ENCODE measurements at regions not wholly inside any gene's neighbourhood (a gene's known extent, or its start where the extent isn't known, plus 50 kb on each side); places are given as distances from the start of the nearest gene placed in this dataset.

GRCh38 chr7:155908385-155908784, 96.1 kb upstream of the SHH start:
- peaks cover 8% of the 10 kb centered on the region; the same call in 2 of the 3 replicates for H3K36me3 Mint-ChIP-seq (ENCODE audit: low read depth)
- H3K9me2 ChIP-seq (ENCODE audit: insufficient read depth) = no peaks in the 10 kb centered on the region

More at GRCh38 chr7:155908385-155908784, 96.1 kb upstream of the SHH start:
- H3K4me2 ChIP-seq = no peak overlapping the region
- H3K27me3 ChIP-seq (ENCODE audit: insufficient read depth) = no peaks in the 10 kb centered on the region
- H3K27me3 Mint-ChIP-seq (ENCODE audit: insufficient read depth, low read depth, poor library complexity) = peaks cover 8% of the 10 kb centered on the region
- peaks cover 32% of the 10 kb centered on the region for H3K9me3 Mint-ChIP-seq
- TF ChIP-seq ZNF462 (CRISPR knock-in tag; IDR thresholded peaks at IDR 0.05) (no peak), NANOG (IDR thresholded peaks at IDR 0.05; ENCODE audit: borderline replicate concordance) (no peak)
- DNase-seq (ENCODE audit: low spot score) = no peak
- no peak overlapping the region for H2AFZ ChIP-seq
- no peak for ATAC-seq
- H3F3A ChIP-seq (replicated peaks; ENCODE audit: low read depth) = no peaks in the 10 kb centered on the region
- no peak overlapping the region for H3K27ac ChIP-seq (ENCODE audit: low read depth)
- no peak overlapping the region for H3K27ac Mint-ChIP-seq
- no peak overlapping the region for H3K4me3 ChIP-seq
- H3K4me1 Mint-ChIP-seq = no peaks in the 10 kb centered on the region; the same call in 2 of the 3 replicates
- no peaks in the 10 kb centered on the region for H3K36me3 ChIP-seq (ENCODE audit: insufficient read depth)
- H3K79me2 ChIP-seq (replicated peaks; ENCODE audit: insufficient read depth) = no peaks in the 10 kb centered on the region
- H3K4me1 ChIP-seq (ENCODE audit: insufficient read depth) = no peaks in the 10 kb centered on the region
- no peak overlapping the region for H3K4me3 Mint-ChIP-seq
- no peaks in the 10 kb centered on the region for H4K20me1 ChIP-seq (replicated peaks; ENCODE audit: insufficient read depth)

Data from GM23338 (cell line).